GM21825 (cell line): ENCODE measurements at regions not wholly inside any gene's neighbourhood (a gene's known extent, or its start where the extent isn't known, plus 50 kb on each side); places are given as distances from the start of the nearest gene placed in this dataset.
"Not testable (repeated sequence)": the region's sequence is repeated elsewhere in the genome, so short reads cannot be mapped to it uniquely, and the experiment has no call there.

Experiments used
- ATAC-seq: cut with Tn5 transposase; IDR thresholded peaks from one replicate; pipeline ENCODE4 v1.9.1; 2021; ENCODE audit warnings: mild to moderate bottlenecking, moderate library complexity; ENCODE audit not compliant: unreplicated experiment

DNA sequence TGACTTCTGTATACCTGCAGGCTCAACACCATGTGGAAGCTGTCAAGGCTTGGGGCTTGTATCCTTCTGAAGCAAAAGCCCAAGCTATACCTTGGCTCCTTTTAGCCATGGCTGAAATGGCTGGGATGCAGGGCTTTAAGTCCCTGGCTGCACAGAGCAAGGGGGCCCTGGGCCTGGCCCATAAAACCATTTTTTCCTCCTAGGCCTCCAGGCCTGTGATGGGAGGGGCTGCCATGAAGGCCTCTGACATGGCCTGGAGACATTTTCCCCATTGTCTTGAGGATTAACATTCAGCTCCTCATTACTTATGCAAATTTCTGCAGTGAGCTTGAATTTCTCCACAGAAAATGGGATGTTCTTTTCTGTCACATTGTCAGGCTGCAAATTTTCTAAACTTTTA lies 878.0 kb upstream of the SOX11 start:
- not testable (repeated sequence) for ATAC-seq

DNA sequence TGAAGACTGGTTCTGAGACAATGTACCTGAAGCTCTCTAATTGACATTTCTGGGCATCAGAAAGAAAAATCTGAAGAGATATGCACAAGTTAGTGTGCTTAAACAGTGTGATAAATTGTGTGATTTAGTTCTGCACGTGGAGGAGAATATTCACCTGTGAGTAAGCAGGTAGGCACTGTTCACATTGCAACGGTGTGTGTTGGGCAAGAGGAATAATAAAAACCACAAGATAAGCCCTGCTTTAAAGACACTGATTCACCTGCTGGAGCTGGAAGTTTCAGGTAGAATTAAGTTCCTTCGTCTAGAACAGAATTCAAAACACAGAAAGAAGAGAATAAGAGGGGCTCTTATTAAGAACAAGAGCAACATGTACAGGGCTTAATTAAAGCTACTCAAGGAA lies 864.3 kb upstream of the SOX11 start:
- no peak for ATAC-seq

GRCh38 chr2:4828682-4829374 lies 863.4 kb upstream of the SOX11 start:
- no peak for ATAC-seq

DNA sequence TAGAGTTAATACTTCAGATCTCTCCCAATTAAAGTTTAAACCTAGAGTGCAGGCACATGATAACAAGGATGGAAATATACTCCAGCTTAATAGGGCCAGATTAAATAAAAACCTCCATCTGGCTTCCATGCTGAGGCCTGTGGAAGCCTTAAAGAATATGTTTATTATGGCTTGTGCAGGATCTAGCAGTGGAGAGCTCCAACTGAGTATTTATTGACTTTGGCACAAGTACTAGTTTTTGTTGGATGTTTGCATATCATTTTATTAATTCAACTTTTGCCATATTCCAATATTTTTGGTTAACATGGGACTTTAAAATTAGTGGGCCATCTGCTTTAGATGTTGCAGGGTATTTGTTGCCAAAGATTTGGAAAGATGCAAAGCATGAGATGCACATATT lies 860.4 kb upstream of the SOX11 start:
- no peak for ATAC-seq

GRCh38 chr2:4832642-4833041 lies 859.5 kb upstream of the SOX11 start:
- ATAC-seq, result no peak

- ATAC-seq, result no peak
Observed at GRCh38 chr2:4838626-4839025, 853.6 kb upstream of the SOX11 start.

GRCh38 chr2:4840791-4841190 lies 851.4 kb upstream of the SOX11 start:
- no peak for ATAC-seq

DNA sequence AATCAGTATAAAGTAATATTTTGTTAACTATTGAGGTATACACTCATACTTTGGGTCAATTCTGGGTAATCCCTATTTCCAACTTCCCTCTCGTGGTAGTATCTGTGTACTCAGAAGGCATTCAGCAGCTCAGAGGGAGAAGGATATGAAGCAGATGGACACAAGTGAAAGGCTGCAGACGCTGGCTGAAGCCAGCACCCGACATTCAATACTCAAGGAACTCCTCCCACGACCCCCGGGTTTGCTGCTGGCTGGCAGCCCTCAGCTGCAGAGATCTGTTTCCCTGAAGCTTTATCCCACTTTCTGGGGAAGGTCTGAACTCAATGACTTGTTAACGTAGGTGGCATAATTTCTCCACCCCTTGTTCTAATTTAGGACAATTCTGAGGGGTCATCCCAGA lies 847.3 kb upstream of the SOX11 start:
- no peak for ATAC-seq

DNA sequence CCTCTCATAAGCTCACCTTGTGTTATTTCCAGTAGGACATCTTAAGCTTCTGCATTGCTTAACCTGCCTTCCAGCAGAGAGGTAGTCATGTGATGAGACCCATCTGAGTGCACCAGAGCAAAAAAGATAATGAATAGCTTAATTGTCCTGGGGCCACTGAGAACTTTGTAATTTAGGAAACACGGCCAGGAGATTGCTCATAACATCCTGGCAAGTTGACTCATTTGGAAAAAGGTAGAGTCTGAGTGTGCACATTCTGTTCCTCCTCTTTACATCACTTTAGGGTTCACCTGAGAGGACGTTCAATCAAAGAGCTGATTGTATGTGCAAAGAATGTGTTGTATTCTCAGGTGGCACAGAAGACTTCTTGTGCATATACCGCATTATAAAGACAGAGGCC lies 830.2 kb upstream of the SOX11 start:
- ATAC-seq, result no peak

- ATAC-seq, result no peak
Observed at GRCh38 chr2:4866198-4866597, 826.0 kb upstream of the SOX11 start.

- ATAC-seq, result no peak
Observed at GRCh38 chr2:4868466-4868865, 823.7 kb upstream of the SOX11 start.

DNA sequence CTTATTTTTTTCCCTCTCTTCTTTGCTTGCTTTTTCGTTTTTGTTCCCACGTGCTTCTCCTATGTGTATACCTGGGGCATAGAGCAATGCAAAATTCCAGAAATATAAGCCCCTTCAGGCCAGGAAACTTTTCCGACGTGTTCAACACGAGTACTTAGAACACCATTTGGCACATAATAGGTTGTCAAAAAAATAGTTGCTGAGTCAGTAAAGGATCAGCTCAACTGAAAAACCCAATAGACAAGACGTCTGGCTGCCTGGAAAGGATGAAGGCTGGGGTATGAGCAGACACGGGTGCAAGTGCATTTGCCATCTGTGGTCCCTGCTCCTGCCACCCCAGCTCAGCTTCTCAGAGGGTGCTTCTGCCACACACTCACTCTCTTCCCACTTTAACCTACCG lies 823.0 kb upstream of the SOX11 start:
- no peak for ATAC-seq

- ATAC-seq, result no peak
Observed at GRCh38 chr2:4873364-4873763, 818.8 kb upstream of the SOX11 start.

DNA sequence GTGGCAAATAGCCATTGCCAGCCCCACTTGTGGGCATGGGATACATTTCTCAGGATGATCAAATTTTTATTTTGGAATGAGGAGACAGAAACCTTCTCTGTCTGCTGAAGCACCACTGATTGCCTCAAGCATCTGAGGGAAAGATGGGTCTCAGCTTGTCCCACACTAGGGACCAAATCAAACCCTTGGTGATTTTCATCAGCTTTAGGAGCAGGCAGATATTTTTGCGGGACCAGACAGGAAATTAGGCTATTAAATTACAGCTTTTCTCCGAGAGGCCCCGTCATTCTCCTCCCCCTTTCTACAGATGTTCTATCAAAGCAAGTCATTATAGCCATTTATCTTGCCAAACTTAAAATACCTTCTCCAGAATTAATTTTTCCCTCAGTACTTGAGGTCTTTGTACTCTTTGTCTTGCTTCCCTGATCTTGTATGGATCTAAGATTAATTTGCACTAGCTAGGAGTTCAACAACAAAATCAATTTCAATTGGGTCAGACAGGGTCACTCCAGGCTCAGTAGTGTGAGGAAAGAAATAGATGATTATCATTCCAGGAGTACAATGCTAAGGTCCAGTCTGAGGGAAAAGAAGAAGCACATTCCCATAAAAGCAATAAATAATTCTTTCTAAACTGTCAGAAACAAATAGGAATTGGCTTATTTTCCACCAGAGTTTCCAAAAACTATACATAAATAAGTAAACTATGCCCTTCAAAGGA lies 818.1 kb upstream of the SOX11 start:
- ATAC-seq, result no peak

GRCh38 chr2:4882421-4882820 lies 809.8 kb upstream of the SOX11 start:
- ATAC-seq, result no peak

GRCh38 chr2:4882941-4883340 lies 809.2 kb upstream of the SOX11 start:
- ATAC-seq, result no peak

GRCh38 chr2:4883375-4883774 lies 808.8 kb upstream of the SOX11 start:
- ATAC-seq, result no peak

DNA sequence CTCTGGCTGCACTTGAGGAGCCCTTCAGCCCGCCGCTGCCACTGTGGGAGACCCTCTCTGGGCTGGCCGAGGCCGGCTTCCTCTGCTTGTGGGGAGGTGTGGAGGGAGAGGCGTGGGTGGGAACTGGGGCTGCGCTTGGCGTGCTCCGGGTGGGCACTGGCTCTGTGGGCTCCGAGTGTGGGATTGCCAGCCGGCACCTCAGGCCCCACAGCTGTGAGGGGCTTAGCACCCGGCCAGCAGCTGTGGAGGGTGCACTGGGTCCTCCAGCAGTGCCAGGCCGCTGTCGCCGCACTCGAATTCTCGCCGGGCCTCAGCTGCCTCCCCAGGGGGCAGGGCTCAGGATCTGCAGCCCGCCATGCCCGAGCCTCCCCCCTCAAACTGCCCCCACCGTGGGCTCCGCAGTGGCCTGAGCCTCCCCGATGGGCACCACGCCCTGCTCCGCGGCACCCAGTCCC lies 808.0 kb upstream of the SOX11 start:
- no peak for ATAC-seq

DNA sequence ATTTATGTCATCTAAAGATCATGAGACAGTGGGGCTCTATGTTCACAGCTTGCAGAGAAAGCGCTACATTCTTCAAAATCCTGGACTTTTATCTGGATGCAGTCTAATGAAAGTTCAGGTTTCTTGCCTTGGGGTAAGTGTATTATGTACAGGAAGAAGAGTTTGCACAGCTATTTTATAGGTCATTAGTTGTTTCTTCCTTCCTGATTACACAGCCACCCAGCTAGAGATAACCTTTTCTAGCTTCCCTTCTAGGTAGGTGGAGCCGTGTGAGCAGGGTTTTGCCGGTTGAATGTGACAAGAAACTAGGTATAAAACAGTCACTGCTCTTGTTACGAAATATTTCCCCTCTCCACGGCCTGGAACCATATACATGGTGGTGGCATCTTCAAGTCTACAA lies 800.8 kb upstream of the SOX11 start:
- no peak for ATAC-seq

DNA sequence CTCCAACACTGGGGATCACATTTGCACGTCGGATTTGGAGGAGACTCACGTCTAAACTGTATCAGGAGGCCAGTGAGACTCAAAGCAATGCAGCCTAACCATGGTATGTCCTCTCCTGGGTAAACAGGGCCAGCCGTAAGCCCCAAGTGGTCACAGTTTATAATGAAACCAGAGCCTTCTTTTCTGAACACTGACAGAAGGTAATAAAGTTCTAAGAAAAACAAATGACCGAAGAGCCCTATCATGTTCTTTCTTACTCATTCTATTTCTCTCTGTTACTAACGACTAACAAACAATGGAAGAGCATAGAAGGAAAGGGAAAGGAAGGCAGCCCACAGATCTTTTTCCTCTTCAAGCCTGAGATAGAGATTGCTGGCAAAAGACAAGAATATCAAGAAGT lies 796.8 kb upstream of the SOX11 start:
- no peak for ATAC-seq

DNA sequence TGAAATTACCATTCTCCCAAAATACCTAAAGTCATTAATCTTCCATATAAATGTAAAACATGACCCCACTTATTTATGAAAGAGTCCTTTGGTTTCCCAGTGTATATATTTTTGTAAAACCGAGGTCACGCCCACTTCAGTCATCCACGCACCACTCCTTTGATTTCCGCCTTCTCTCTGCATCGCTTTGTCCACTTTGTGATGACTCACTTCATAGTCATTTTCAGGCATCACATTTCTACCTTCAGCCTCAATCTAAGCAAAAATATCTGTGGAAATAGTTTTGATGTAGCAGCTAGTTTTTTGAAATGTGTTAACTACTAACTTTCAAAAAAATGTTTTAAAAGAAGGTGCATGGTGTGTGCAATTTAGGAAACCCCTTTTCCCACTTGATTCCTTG lies 793.5 kb upstream of the SOX11 start:
- ATAC-seq, result no peak

GRCh38 chr2:4900242-4900641 lies 791.9 kb upstream of the SOX11 start:
- ATAC-seq, result no peak
